ENCODE measurements at regions not wholly inside any gene's neighbourhood (a gene's known extent, or its start where the extent isn't known, plus 50 kb on each side); places are given as distances from the start of the nearest gene placed in this dataset.
"Not testable (repeated sequence)": the region's sequence is repeated elsewhere in the genome, so short reads cannot be mapped to it uniquely, and the experiment has no call there.

DNA sequence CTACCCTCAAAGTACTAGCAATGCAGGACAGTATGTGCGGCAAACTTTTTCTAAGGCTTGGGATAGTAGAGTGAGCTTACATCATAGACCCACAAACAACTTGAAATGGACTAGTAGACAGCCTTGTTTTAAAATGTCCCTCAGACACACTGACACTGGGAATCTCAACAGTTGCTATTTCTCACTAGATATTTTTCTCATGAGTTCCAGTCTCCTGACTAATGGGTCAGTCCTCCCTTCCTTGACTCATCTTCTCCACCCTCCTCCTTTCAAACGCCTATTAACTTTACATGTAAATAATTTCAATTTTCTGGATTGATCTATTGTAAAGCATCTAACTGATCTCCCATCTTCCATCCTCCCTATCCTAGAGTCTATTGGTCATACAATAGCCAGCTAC, 308.3 kb upstream of the PREP start:
- Mint-ChIP-seq H3K27me3 (ENCODE audit: low read depth) (peaks cover 12% of the 10 kb centered on the region), H3K4me3 (no peak overlapping the region), H3K36me3 (ENCODE audit: low read depth) (peaks cover 5% of the 10 kb centered on the region), H3K4me1 (ENCODE audit: low read depth) (no peaks in the 10 kb centered on the region), H3K27ac (no peak overlapping the region), H3K9me3 (peaks cover 12% of the 10 kb centered on the region)
- intact Hi-C loops (cut with micrococcal nuclease): no loop called here
- CTCF ChIA-PET: no interaction called here
- no peak for DNase-seq

- no peaks in the 10 kb centered on the region for H3K4me1 Mint-ChIP-seq (ENCODE audit: low read depth)
- no peak overlapping the region for H3K27ac Mint-ChIP-seq
- H3K36me3 Mint-ChIP-seq (ENCODE audit: low read depth): no peaks in the 10 kb centered on the region
- CTCF ChIA-PET: no interaction called here
- DNase-seq: no peak
- peaks cover 3% of the 10 kb centered on the region for H3K27me3 Mint-ChIP-seq (ENCODE audit: low read depth)
- no peaks in the 10 kb centered on the region for H3K9me3 Mint-ChIP-seq
- no peak overlapping the region for H3K4me3 Mint-ChIP-seq
- intact Hi-C loops (cut with micrococcal nuclease): no loop called here
Observed at GRCh38 chr6:105705608-105706007, 302.7 kb upstream of the PREP start.

- Mint-ChIP-seq H3K4me1 (ENCODE audit: low read depth) (peaks cover 2% of the 10 kb centered on the region), H3K27ac (no peak overlapping the region), H3K9me3 (no peaks in the 10 kb centered on the region), H3K4me3 (no peak overlapping the region), H3K27me3 (ENCODE audit: low read depth) (peaks cover 2% of the 10 kb centered on the region), H3K36me3 (ENCODE audit: low read depth) (no peaks in the 10 kb centered on the region)
- no peak for DNase-seq
- CTCF ChIA-PET: no interaction called here
- intact Hi-C loops (cut with micrococcal nuclease): no loop called here
Observed at GRCh38 chr6:105695461-105695860, 292.6 kb upstream of the PREP start.

DNA sequence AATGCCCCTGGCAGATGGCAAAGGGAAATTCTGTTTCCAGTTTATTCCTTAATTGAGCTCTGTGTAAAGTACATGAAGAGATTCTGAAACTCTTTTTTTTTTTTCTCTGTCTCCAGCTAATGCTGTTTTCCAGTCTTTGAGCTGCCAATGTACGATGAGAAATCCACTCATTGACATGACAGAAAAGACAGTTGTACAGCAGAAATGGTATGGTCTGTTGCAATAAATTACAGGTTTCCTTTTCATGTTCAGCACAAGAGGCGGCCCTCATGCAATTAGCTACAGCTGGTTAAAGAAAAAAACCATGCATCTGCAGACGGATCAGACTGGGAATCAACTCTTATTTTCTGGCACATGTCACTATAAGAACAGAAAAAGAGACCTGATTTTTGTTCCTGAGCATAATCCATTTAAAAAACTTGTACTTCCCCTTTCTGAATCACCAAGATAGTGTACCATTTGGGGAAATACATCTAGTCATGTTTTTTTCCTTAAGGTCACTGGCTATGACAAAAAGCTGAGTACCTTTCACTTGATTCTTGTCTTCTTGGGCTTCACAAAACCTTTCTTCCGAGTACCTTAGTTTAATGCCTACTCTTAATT, 289.8 kb upstream of the PREP start:
- H3K4me3 Mint-ChIP-seq: no peak overlapping the region
- intact Hi-C loops (cut with micrococcal nuclease): no loop called here
- CTCF ChIA-PET: no interaction called here
- no peaks in the 10 kb centered on the region for H3K36me3 Mint-ChIP-seq (ENCODE audit: low read depth)
- DNase-seq: no peak
- H3K27ac Mint-ChIP-seq: no peak overlapping the region
- peaks cover 2% of the 10 kb centered on the region for H3K27me3 Mint-ChIP-seq (ENCODE audit: low read depth)
- peaks cover 2% of the 10 kb centered on the region for H3K4me1 Mint-ChIP-seq (ENCODE audit: low read depth)
- H3K9me3 Mint-ChIP-seq: peaks cover 2% of the 10 kb centered on the region

DNA sequence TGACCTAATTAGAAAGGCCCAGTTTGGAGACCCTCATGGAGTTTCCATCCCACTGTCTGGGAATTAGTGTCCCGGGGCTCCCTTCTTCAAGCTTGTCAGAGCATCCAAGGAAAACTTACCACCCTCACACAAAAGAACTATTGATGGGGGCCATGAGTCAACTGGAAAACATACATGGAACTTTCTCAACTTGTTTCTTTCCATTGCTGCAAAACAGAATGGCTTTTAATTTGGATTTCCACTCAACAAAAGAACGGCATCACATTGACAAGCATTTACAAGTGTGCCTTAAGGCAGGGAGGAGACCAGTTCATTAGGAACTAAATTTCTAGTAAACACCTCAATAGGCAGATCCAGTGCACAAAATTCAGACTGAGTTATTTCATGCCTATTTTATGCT, 289.1 kb upstream of the PREP start:
- intact Hi-C loops (cut with micrococcal nuclease): no loop called here
- CTCF ChIA-PET: no interaction called here

DNA sequence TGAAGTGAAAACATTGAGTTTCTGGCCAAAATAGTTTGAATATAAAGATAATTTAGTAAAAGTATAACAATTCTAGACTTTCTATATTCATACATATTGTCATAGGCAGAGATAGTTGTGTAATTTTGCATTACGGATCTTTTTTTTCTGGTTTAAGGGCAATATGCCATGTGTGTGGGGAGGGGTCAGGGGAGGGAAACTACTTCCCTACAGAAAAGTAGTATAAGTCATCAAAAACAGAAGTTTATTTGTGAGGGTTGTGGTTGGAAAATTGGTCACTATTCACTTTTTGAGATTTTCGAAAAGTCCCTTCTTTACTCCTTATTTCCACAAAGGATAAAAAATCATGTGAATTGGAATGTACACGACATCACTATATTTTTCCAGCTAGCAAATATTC, 288.2 kb upstream of the PREP start:
- Mint-ChIP-seq H3K9me3 (peaks cover 17% of the 10 kb centered on the region), H3K27ac (no peak overlapping the region), H3K4me3 (no peak overlapping the region), H3K36me3 (ENCODE audit: low read depth) (peaks cover 5% of the 10 kb centered on the region), H3K27me3 (ENCODE audit: low read depth) (peaks cover 2% of the 10 kb centered on the region), H3K4me1 (ENCODE audit: low read depth) (peaks cover 2% of the 10 kb centered on the region)
- intact Hi-C loops (cut with micrococcal nuclease): no loop called here
- no peak for DNase-seq
- CTCF ChIA-PET: no interaction called here

More for the DNA sequence above, 289.1 kb upstream of the PREP start:
- no peak for DNase-seq
- Mint-ChIP-seq H3K27me3 (ENCODE audit: low read depth) (peaks cover 2% of the 10 kb centered on the region), H3K27ac (no peak overlapping the region), H3K4me1 (ENCODE audit: low read depth) (peaks cover 2% of the 10 kb centered on the region), H3K4me3 (no peak overlapping the region), H3K36me3 (ENCODE audit: low read depth) (peaks cover 2% of the 10 kb centered on the region), H3K9me3 (peaks cover 9% of the 10 kb centered on the region)

- CTCF ChIA-PET: no interaction called here
- Mint-ChIP-seq H3K36me3 (ENCODE audit: low read depth) (peaks cover 5% of the 10 kb centered on the region), H3K27me3 (ENCODE audit: low read depth) (peaks cover 2% of the 10 kb centered on the region), H3K4me1 (ENCODE audit: low read depth) (peaks cover 2% of the 10 kb centered on the region), H3K27ac (no peak overlapping the region), H3K9me3 (peaks cover 17% of the 10 kb centered on the region), H3K4me3 (no peak overlapping the region)
- intact Hi-C loops (cut with micrococcal nuclease): no loop called here
- no peak for DNase-seq
Observed at GRCh38 chr6:105688573-105688972, 285.7 kb upstream of the PREP start.

GRCh38 chr6:105686793-105687192, 283.9 kb upstream of the PREP start:
- not testable (repeated sequence) for H3K36me3 Mint-ChIP-seq (ENCODE audit: low read depth)

DNA sequence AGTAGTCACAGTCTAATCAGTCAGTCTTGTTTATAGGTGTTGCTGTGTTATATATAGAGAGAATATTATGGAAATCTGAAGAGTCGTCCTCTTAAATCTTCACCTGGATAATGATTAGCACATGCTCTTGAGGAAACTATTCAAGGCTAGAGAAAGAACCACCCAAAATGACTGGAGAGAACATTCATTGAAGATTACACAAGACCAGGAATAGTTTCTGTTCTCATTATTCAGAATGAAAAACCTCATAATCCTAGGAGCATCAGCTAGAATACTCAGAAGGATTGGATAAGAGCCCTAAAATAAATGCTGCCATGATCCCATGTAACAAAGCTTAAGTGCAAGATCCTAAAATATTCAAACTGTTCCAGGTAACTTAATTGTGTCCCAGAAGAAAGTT, 278.2 kb upstream of the PREP start:
- no peaks in the 10 kb centered on the region for H3K4me1 Mint-ChIP-seq (ENCODE audit: low read depth)
- no peaks in the 10 kb centered on the region for H3K27me3 Mint-ChIP-seq (ENCODE audit: low read depth)
- H3K27ac Mint-ChIP-seq: no peak overlapping the region
- CTCF ChIA-PET: no interaction called here
- peaks cover 1% of the 10 kb centered on the region for H3K36me3 Mint-ChIP-seq (ENCODE audit: low read depth)
- H3K9me3 Mint-ChIP-seq: peaks cover 7% of the 10 kb centered on the region
- intact Hi-C loops (cut with micrococcal nuclease): no loop called here
- no peak for DNase-seq
- H3K4me3 Mint-ChIP-seq: no peak overlapping the region

More at GRCh38 chr6:105686793-105687192, 283.9 kb upstream of the PREP start:
- intact Hi-C loops (cut with micrococcal nuclease); H3K27me3 Mint-ChIP-seq (ENCODE audit: low read depth); CTCF ChIA-PET; H3K27ac Mint-ChIP-seq; DNase-seq; H3K4me3 Mint-ChIP-seq; H3K4me1 Mint-ChIP-seq (ENCODE audit: low read depth): not testable (repeated sequence)
- peaks cover 19% of the 10 kb centered on the region for H3K9me3 Mint-ChIP-seq

DNA sequence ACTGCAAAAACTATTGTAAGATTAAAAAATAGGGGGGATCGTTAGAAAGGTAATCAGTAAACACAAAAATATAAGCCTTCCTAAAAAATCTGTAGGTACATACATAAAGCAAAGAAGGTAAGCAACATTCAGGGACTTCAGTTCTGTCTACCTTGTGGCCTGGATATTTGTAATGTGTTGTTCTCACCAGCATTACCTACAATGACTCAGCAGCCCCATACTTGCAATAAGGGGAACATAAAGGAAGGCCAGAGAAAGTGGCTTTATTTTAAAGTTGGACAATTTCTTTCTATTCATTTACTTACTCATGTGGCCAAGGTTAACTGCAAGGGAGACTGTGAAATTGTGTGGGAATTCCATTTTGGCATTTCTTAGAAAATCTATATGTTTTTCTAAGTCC, 277.2 kb upstream of the PREP start:
- H3K4me1 Mint-ChIP-seq (ENCODE audit: low read depth): no peaks in the 10 kb centered on the region
- no peak for DNase-seq
- H3K9me3 Mint-ChIP-seq: peaks cover 7% of the 10 kb centered on the region
- H3K27ac Mint-ChIP-seq: no peak overlapping the region
- intact Hi-C loops (cut with micrococcal nuclease): no loop called here
- no peaks in the 10 kb centered on the region for H3K27me3 Mint-ChIP-seq (ENCODE audit: low read depth)
- H3K4me3 Mint-ChIP-seq: no peak overlapping the region
- CTCF ChIA-PET: interaction anchor here (0.6 kb wide), 1 partner anchor 223 kb away, joined by 3 read pairs; no protein-coding TSS in a partner anchor
- H3K36me3 Mint-ChIP-seq (ENCODE audit: low read depth): peaks cover 1% of the 10 kb centered on the region

- no peak overlapping the region for H3K4me3 Mint-ChIP-seq
- DNase-seq: no peak
- H3K36me3 Mint-ChIP-seq (ENCODE audit: low read depth): peaks cover 1% of the 10 kb centered on the region
- intact Hi-C loops (cut with micrococcal nuclease): no loop called here
- H3K9me3 Mint-ChIP-seq: peaks cover 7% of the 10 kb centered on the region
- CTCF ChIA-PET: no interaction called here
- H3K27ac Mint-ChIP-seq: no peak overlapping the region
- no peaks in the 10 kb centered on the region for H3K27me3 Mint-ChIP-seq (ENCODE audit: low read depth)
- H3K4me1 Mint-ChIP-seq (ENCODE audit: low read depth): no peaks in the 10 kb centered on the region
Observed at GRCh38 chr6:105678516-105678915, 275.6 kb upstream of the PREP start.

- Mint-ChIP-seq H3K4me3 (no peak overlapping the region), H3K36me3 (ENCODE audit: low read depth) (peaks cover 1% of the 10 kb centered on the region), H3K27ac (no peak overlapping the region), H3K27me3 (ENCODE audit: low read depth) (no peaks in the 10 kb centered on the region), H3K9me3 (peaks cover 7% of the 10 kb centered on the region), H3K4me1 (ENCODE audit: low read depth) (no peaks in the 10 kb centered on the region)
- CTCF ChIA-PET: no interaction called here
- DNase-seq: no peak
- intact Hi-C loops (cut with micrococcal nuclease): no loop called here
Observed at GRCh38 chr6:105677671-105678475, 275.0 kb upstream of the PREP start.

DNA sequence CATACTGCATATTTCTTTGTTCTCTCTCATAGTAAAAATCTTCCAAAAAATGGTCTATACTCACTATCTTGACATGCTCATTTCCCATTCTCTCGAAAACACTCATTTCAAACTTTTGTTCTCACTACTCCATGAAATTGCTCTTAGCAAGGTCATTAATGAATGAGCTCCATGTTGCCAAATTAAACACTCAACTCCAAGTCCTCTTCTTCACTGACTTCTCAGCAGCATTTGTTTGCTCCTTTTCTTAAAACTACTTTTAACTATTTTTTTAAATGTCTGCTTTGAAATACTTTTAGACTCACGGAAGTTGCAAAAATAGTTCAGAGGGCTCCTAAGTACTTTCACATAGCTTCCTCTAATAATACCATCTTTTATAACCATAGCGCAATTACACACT, 274.0 kb upstream of the PREP start:
- intact Hi-C loops (cut with micrococcal nuclease): no loop called here
- no peaks in the 10 kb centered on the region for H3K27me3 Mint-ChIP-seq (ENCODE audit: low read depth)
- H3K9me3 Mint-ChIP-seq: peaks cover 6% of the 10 kb centered on the region
- no peak overlapping the region for H3K27ac Mint-ChIP-seq
- H3K4me3 Mint-ChIP-seq: no peak overlapping the region
- H3K4me1 Mint-ChIP-seq (ENCODE audit: low read depth): no peaks in the 10 kb centered on the region
- no peak for DNase-seq
- CTCF ChIA-PET: no interaction called here
- no peaks in the 10 kb centered on the region for H3K36me3 Mint-ChIP-seq (ENCODE audit: low read depth)

Measured in activated naive CD4-positive, alpha-beta T cell treated with anti-CD3 and anti-CD28 coated beads for 36 hours (primary cell).